Uterus (tissue), 3 donors: ENCODE measurements at regions not wholly inside any gene's neighbourhood (a gene's known extent, or its start where the extent isn't known, plus 50 kb on each side); places are given as distances from the start of the nearest gene placed in this dataset.

Experiments
- DNase-seq, 2 donors: peaks; one replicate each; pipeline ENCODE4 v3.0.0-alpha.2; 2019 to 2020
- H3K27ac ChIP-seq, 2 donors: fragments of 200-600 bp; sonication (generic); 1 replicate in 1 of 2; 2 replicates in 1 of 2; pipeline ENCODE4 v1.5.1; 2016 to 2018
- H3K27me3 ChIP-seq, 2 donors: fragments of 200-600 bp; sonication (generic); one replicate each; pipeline ENCODE4 v1.5.1; 2018 to 2019; ENCODE audit warnings: control low read depth in 1 of 2
- H3K36me3 ChIP-seq, 2 donors: fragments of 200-600 bp; sonication (generic); one replicate each; pipeline ENCODE4 v1.5.1; 2019; ENCODE audit warnings: control low read depth in 1 of 2
- H3K4me1 ChIP-seq, 2 donors: fragments of 200-600 bp; sonication (generic); one replicate each; pipeline ENCODE4 v1.5.1; 2018 to 2019; ENCODE audit warnings: control low read depth in 1 of 2
- H3K4me3 ChIP-seq, 2 donors: fragments of 200-600 bp; sonication (generic); 1 replicate in 1 of 2; 2 replicates in 1 of 2; pipeline ENCODE4 v1.5.1; 2018 to 2019; ENCODE audit warnings: mild to moderate bottlenecking in 1 of 2
- H3K9me3 ChIP-seq, 2 donors: fragments of 200-600 bp; sonication (generic); one replicate each; pipeline ENCODE4 v1.5.1; 2019; ENCODE audit warnings: control low read depth in 1 of 2
- POLR2A ChIP-seq, 2 donors: fragments of 450-650 bp; IDR thresholded peaks; one replicate each; pipeline ENCODE4 v1.6.1; 2016; ENCODE audit warnings: antibody characterized with exemption in 2 of 2, mild to moderate bottlenecking in 1 of 2, moderate library complexity in 1 of 2
- intact Hi-C: fragments of 100-400 bp; cut with DNase I; formaldehyde crosslinking; loops from one replicate; pipeline ENCODE4 v1.15.1; 2023; ENCODE audit warnings: low total_unique reads
- TF ChIP-seq, protein P1 (sequence below), 4 experiments: fragments of 200-600 bp in 2 of 4; fragments of 450-650 bp in 2 of 4; sonication (generic) in 2 of 4; IDR thresholded peaks; one replicate each; pipeline ENCODE4 v1.5.1; 2016 to 2019; ENCODE audit warnings: antibody characterized with exemption in 4 of 4, mild to moderate bottlenecking in 2 of 4, moderate library complexity in 1 of 4
- donor health status: DM: yes; HTN: yes; CAD: no.

DNA sequence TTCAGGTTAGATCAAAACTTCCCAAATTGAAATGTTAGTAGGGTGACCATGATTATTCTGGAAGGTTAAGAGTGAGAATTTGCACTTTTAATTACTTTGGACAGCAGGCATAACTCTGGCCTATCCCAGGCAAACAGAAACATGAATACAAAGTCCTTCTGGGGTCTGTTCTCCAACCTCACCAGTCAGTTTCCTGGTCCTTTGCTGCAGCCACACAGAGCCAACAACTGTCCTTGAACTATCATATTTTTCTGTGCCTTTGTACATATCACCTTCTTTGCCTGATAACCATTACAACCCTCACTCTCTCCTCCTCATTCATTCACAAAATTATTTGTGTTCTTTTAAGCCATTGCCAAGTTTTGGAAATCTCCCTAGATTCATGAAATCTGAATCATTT, 126.0 kb upstream of the GBE1 start:
- TF ChIP-seq, protein P1, sequence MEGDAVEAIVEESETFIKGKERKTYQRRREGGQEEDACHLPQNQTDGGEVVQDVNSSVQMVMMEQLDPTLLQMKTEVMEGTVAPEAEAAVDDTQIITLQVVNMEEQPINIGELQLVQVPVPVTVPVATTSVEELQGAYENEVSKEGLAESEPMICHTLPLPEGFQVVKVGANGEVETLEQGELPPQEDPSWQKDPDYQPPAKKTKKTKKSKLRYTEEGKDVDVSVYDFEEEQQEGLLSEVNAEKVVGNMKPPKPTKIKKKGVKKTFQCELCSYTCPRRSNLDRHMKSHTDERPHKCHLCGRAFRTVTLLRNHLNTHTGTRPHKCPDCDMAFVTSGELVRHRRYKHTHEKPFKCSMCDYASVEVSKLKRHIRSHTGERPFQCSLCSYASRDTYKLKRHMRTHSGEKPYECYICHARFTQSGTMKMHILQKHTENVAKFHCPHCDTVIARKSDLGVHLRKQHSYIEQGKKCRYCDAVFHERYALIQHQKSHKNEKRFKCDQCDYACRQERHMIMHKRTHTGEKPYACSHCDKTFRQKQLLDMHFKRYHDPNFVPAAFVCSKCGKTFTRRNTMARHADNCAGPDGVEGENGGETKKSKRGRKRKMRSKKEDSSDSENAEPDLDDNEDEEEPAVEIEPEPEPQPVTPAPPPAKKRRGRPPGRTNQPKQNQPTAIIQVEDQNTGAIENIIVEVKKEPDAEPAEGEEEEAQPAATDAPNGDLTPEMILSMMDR (IDR thresholded peaks at IDR 0.05), result no peak
- TF ChIP-seq POLR2A (IDR thresholded peaks at IDR 0.05), result no peak
- Histone ChIP-seq H3K27ac (no peak overlapping the region), H3K27me3 (no peaks in the 10 kb centered on the region), H3K36me3 (no peaks in the 10 kb centered on the region), H3K9me3 (no peaks in the 10 kb centered on the region), H3K4me3 (no peak overlapping the region), H3K4me1 (no peaks in the 10 kb centered on the region)
- intact Hi-C loops, result no loop called here
- DNase-seq, result no peak

DNA sequence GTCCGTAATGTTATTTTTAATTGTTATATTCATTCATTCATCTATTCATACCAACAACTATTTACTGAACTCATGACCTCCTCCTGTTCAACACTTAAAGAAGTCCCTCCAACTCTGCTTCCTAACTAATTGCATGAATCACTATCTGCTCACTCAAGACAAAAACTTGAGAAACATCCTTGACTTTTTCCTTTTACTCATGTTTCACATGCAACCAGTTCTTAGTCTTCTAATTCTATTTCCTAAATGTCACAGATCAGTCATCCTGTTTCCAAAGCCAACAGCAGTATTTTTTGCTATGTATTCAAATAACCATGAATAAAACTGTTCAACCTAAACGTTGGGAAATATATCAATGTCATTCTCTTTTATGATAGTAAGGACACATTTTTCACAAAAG, 124.6 kb upstream of the GBE1 start:
- no peak for DNase-seq
- no peak for TF ChIP-seq POLR2A (IDR thresholded peaks at IDR 0.05)
- TF ChIP-seq, protein P1 (IDR thresholded peaks at IDR 0.05), result no peak
- H3K27ac ChIP-seq, result no peak overlapping the region
- H3K4me1 ChIP-seq, result no peaks in the 10 kb centered on the region
- no peaks in the 10 kb centered on the region for H3K27me3 ChIP-seq
- intact Hi-C loops, result no loop called here
- H3K9me3 ChIP-seq, result no peaks in the 10 kb centered on the region
- H3K36me3 ChIP-seq, result no peaks in the 10 kb centered on the region
- H3K4me3 ChIP-seq, result no peak overlapping the region

DNA sequence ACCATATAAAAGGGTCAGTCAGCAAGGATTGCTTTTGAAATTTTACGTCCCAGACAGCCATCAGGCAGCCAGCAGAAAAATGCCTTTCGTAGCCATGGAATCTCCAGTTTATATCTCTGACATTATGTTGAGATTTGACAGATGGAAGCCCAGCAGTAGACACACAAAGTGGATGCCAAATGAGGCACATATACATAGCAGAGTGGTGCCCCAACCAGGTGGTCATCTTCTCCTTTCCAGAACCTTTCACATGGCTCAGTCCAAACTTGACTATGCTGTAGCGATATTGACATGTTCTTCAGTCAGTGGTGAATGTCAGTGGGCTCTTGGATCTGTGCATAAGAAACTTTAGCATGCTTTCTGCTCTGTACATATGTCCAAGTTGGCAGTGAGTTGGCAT, 123.3 kb upstream of the GBE1 start:
- Histone ChIP-seq H3K27me3 (no peaks in the 10 kb centered on the region), H3K4me1 (no peaks in the 10 kb centered on the region), H3K4me3 (no peak overlapping the region), H3K27ac (no peak overlapping the region), H3K9me3 (no peaks in the 10 kb centered on the region), H3K36me3 (no peaks in the 10 kb centered on the region)
- intact Hi-C loops, result no loop called here
- TF ChIP-seq, protein P1 (IDR thresholded peaks at IDR 0.05), result no peak
- no peak for TF ChIP-seq POLR2A (IDR thresholded peaks at IDR 0.05)
- DNase-seq, result no peak

DNA sequence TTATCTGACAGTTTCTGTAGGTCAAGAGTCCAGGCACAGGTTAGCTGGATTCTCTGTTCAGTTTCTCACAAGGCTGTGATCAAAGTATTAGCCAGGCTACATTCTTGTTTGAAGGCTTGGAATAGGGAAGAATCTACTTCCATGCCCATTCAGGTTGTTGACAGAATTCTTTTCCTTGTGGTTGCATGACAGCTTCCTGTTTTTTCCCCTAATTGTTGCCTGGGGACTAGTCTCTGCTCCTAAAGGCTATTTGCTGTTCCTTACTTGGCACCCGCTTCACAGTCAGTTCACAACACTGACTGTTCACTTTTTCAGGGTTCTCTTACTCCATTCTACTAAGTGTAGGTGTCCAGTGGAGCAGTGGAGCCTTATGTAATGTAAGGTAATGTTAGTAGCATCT, 115.4 kb upstream of the GBE1 start:
- intact Hi-C loops, result no loop called here
- H3K36me3 ChIP-seq, result no peaks in the 10 kb centered on the region
- no peak for DNase-seq
- H3K4me1 ChIP-seq, result no peaks in the 10 kb centered on the region
- H3K27ac ChIP-seq, result no peak overlapping the region
- no peaks in the 10 kb centered on the region for H3K27me3 ChIP-seq
- TF ChIP-seq, protein P1 (IDR thresholded peaks at IDR 0.05), result no peak
- TF ChIP-seq POLR2A (IDR thresholded peaks at IDR 0.05), result no peak
- H3K9me3 ChIP-seq, result no peaks in the 10 kb centered on the region
- H3K4me3 ChIP-seq, result no peak overlapping the region

DNA sequence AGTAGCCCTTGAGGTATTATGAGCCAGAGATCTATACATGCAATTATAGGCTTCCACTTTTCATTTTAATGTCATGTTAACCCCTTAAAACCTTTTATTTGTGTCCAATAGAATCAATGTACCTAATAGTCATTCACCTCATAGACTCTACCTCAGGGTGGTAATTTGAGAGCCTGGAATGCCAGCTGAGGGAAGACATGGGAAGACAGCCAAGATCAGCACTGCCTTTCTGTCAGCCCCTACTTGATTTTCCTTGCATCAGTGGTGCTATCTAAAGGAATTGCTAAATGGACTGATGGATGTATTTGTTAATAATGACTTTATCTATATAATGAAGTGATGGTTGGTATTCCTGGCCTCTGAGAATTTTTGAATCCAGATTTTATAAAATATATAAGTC, 113.3 kb upstream of the GBE1 start:
- intact Hi-C loops, result no loop called here

More for the DNA sequence above, 113.3 kb upstream of the GBE1 start:
- H3K9me3 ChIP-seq, result no peaks in the 10 kb centered on the region
- H3K4me1 ChIP-seq, result no peaks in the 10 kb centered on the region
- no peak overlapping the region for H3K27ac ChIP-seq
- no peak for TF ChIP-seq POLR2A (IDR thresholded peaks at IDR 0.05)
- TF ChIP-seq, protein P1 (IDR thresholded peaks at IDR 0.05), result no peak
- no peak for DNase-seq
- H3K36me3 ChIP-seq, result no peaks in the 10 kb centered on the region
- no peak overlapping the region for H3K4me3 ChIP-seq
- no peaks in the 10 kb centered on the region for H3K27me3 ChIP-seq
